HG03103 (cell line): ENCODE measurements at regions not wholly inside any gene's neighbourhood (a gene's known extent, or its start where the extent isn't known, plus 50 kb on each side); places are given as distances from the start of the nearest gene placed in this dataset.
"Not testable (repeated sequence)": the region's sequence is repeated elsewhere in the genome, so short reads cannot be mapped to it uniquely, and the experiment has no call there.

Experiments
- ATAC-seq: cut with Tn5 transposase; IDR thresholded peaks from one replicate; pipeline ENCODE4 v1.9.1; 2021; ENCODE audit warnings: low read depth; ENCODE audit not compliant: unreplicated experiment

- ATAC-seq, result no peak
Observed at GRCh38 chrX:43333543-43333942, 322.6 kb upstream of the MAOA start.

- ATAC-seq, result no peak
Observed at GRCh38 chrX:43345166-43345565, 310.9 kb upstream of the MAOA start.

GRCh38 chrX:43349363-43349762, 306.7 kb upstream of the MAOA start:
- no peak for ATAC-seq

- ATAC-seq, result no peak
Observed at GRCh38 chrX:43350935-43351334, 305.2 kb upstream of the MAOA start.

- ATAC-seq, result no peak
Observed at GRCh38 chrX:43357741-43358140, 298.4 kb upstream of the MAOA start.

GRCh38 chrX:43373032-43373431, 283.1 kb upstream of the MAOA start:
- ATAC-seq, result no peak

- no peak for ATAC-seq
Observed at GRCh38 chrX:43375136-43375535, 281.0 kb upstream of the MAOA start.

- ATAC-seq, result no peak
Observed at GRCh38 chrX:43380704-43381103, 275.4 kb upstream of the MAOA start.

GRCh38 chrX:43386875-43387274, 269.2 kb upstream of the MAOA start:
- no peak for ATAC-seq

- no peak for ATAC-seq
Observed at GRCh38 chrX:43405191-43405590, 250.9 kb upstream of the MAOA start.

GRCh38 chrX:43423876-43424275, 232.2 kb upstream of the MAOA start:
- ATAC-seq, result no peak

GRCh38 chrX:43436517-43436916, 219.6 kb upstream of the MAOA start:
- no peak for ATAC-seq

GRCh38 chrX:43446752-43447151, 209.3 kb upstream of the MAOA start:
- ATAC-seq, result no peak

- no peak for ATAC-seq
Observed at GRCh38 chrX:43448688-43449087, 207.4 kb upstream of the MAOA start.

- no peak for ATAC-seq
Observed at GRCh38 chrX:43450355-43450754, 205.7 kb upstream of the MAOA start.

- ATAC-seq, result not testable (repeated sequence)
Observed at GRCh38 chrX:43451976-43452686, 204.0 kb upstream of the MAOA start.

- ATAC-seq, result no peak
Observed at GRCh38 chrX:43456063-43456462, 200.0 kb upstream of the MAOA start.

- ATAC-seq, result no peak
Observed at GRCh38 chrX:43456906-43457305, 199.2 kb upstream of the MAOA start.

GRCh38 chrX:43467608-43468234, 188.4 kb upstream of the MAOA start:
- ATAC-seq, result no peak

- ATAC-seq, result no peak
Observed at GRCh38 chrX:43469391-43470054, 186.6 kb upstream of the MAOA start.

- no peak for ATAC-seq
Observed at GRCh38 chrX:43474321-43474720, 181.8 kb upstream of the MAOA start.

- ATAC-seq, result no peak
Observed at GRCh38 chrX:43479070-43479469, 177.0 kb upstream of the MAOA start.
